Large intestine (tissue), 3 donors: ENCODE measurements at regions not wholly inside any gene's neighbourhood (a gene's known extent, or its start where the extent isn't known, plus 50 kb on each side); places are given as distances from the start of the nearest gene placed in this dataset.
A peak's percentile ranks its signal among the peaks of the same experiment; 100 is the strongest.
"Not testable (repeated sequence)": the region's sequence is repeated elsewhere in the genome, so short reads cannot be mapped to it uniquely, and the experiment has no call there.

ENCODE experiments used
- DNase-seq, 2 donors: peaks; one replicate each; pipeline versions ENCODE4 v3.0.0 to v3.0.0-alpha.2; 2013
- H3K27ac ChIP-seq: one replicate; pipeline ENCODE4 v1.5.1; 2013; ENCODE audit warnings: low read length
- H3K27me3 ChIP-seq: 2 replicates; pipeline ENCODE4 v1.6.1; 2013; ENCODE audit warnings: low read length; ENCODE audit not compliant: control insufficient read depth, insufficient read depth
- H3K36me3 ChIP-seq: 2 replicates; pipeline ENCODE4 v1.6.1; 2013; ENCODE audit warnings: low read length; ENCODE audit not compliant: control insufficient read depth, insufficient read depth
- H3K4me1 ChIP-seq: one replicate; pipeline ENCODE4 v1.6.1; 2013; ENCODE audit warnings: low read length; ENCODE audit not compliant: control insufficient read depth, insufficient read depth
- H3K4me3 ChIP-seq: one replicate; pipeline ENCODE4 v1.5.1; 2013; ENCODE audit warnings: low read length
- H3K9me3 ChIP-seq: one replicate; pipeline ENCODE4 v1.6.1; 2013; ENCODE audit warnings: mild to moderate bottlenecking, low read depth, low read length, moderate library complexity; ENCODE audit not compliant: control insufficient read depth
- WGBS: methylation state at CpG from one replicate; pipeline ENCODE4 v1.1.5; 2013; ENCODE audit warnings: low lambda C conversion rate; ENCODE audit not compliant: insufficient coverage; 5-methylcytosine and 5-hydroxymethylcytosine counted together

DNA sequence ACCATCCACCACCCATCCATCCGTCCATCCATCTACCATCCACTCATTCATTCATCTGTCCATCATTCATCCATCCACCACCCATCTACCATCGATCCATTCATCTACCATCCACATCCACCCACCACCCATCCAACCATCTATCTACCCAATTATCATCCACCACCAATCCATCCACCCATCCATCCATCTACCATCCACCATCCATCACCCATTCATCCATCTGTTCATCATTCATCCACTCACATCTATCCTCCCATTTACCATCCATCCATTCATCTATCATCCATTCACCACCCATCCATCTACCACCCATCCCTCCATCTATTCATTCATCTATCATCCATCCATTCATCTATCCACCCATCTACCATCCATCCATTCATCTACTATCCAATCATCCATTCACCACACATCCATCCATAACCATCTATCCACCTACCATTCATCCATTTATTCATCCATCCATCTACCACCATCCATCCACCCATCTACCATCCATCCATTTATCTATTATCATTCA, 188.8 kb downstream of the JCAD start:
- H3K36me3 ChIP-seq = no peaks in the 10 kb centered on the region
- no peak for DNase-seq
- H3K27me3 ChIP-seq = no peaks in the 10 kb centered on the region
- no peak overlapping the region for H3K27ac ChIP-seq
- H3K4me1 ChIP-seq = peaks cover 9% of the 10 kb centered on the region
- peaks cover 6% of the 10 kb centered on the region for H3K9me3 ChIP-seq
- WGBS = 100% methylated on average over 2 of the region's 2 CpGs
- H3K4me3 ChIP-seq = no peak overlapping the region

DNA sequence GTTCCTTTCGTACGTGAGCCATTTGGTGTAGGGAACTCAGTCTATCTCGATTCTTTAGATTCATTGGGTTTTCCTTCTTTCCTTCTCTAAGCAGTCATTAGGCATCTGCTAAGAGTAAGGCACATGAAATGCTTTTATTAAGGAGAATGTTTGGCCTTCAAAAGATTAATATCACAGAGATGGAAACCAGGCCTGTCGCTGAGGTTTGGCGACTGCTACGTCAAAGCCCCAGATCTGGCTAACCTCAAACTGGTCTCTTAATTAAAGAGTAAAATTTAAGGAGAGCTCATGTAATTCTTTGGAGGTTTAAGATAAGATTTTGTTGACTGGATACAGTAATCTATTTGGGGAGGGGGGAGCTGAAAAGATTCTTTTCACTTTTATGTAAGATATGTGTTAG, 189.8 kb downstream of the JCAD start:
- H3K36me3 ChIP-seq = no peaks in the 10 kb centered on the region
- 40% methylated on average over 1 of the region's 6 CpGs for WGBS
- H3K9me3 ChIP-seq = peaks cover 6% of the 10 kb centered on the region
- DNase-seq = no peak
- no peak overlapping the region for H3K27ac ChIP-seq
- peaks cover 14% of the 10 kb centered on the region for H3K4me1 ChIP-seq
- no peaks in the 10 kb centered on the region for H3K27me3 ChIP-seq
- no peak overlapping the region for H3K4me3 ChIP-seq

DNA sequence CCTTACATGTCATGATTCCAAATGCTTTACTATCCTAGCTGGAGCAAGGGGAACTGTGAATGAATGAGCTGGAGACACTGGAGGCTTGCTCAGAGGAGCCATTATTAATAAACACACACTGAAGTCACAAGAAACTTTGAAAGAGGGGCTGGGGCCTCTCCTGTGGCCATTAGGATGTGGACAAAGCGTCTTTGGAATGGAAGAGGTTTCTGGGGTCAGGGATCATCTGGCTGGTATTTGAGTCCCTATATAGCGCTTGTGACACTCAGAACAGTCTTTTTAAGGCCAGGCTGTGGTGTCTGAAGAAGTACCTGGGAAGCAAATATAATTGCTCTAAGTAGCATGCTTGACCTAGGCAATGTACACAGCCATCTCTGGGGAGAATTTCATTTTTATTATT, 193.0 kb downstream of the JCAD start:
- Histone ChIP-seq H3K27ac (no peak overlapping the region), H3K36me3 (no peaks in the 10 kb centered on the region), H3K4me3 (no peak overlapping the region), H3K4me1 (peaks cover 14% of the 10 kb centered on the region), H3K9me3 (peaks cover 6% of the 10 kb centered on the region), H3K27me3 (no peaks in the 10 kb centered on the region)
- WGBS = no CpG with 5 or more reads among the region's 2 CpGs
- DNase-seq = no peak

DNA sequence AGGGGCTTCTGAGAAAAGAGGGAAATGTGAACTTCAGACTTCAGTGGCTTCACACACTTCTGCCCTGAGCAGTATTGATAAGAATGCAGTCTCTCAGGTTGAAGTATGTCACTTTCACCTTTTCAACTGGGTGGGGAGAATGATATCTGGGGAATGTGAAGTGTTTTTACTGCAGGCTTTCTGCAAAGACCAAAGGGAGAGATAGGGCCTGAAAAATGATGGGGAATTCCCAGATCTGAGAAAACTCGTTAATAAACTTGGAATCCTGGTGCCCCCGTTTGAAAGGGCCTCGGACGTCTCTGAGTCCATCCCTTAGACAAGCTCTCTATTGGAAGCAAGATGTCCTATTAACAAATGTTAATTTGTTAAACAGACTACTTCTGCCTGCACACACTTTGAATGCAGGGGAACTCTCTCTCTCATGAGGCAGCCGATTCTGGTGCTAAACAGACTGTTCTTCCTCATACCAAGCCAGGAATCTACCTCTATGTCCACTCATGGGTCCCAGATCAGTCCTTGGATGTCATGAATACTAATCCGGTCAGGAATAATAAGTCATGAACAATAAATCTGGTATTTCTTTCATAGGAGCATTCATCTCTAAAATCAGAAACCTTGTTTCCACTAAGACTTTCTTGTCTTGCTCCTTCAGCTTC, 193.6 kb downstream of the JCAD start:
- H3K4me1 ChIP-seq = peaks cover 14% of the 10 kb centered on the region
- peaks cover 6% of the 10 kb centered on the region for H3K9me3 ChIP-seq
- H3K27me3 ChIP-seq = no peaks in the 10 kb centered on the region
- H3K27ac ChIP-seq = no peak overlapping the region
- DNase-seq = peak; percentile 74 to 86
- no peak overlapping the region for H3K4me3 ChIP-seq
- no peaks in the 10 kb centered on the region for H3K36me3 ChIP-seq
- WGBS = 50% methylated on average over 1 of the region's 6 CpGs

DNA sequence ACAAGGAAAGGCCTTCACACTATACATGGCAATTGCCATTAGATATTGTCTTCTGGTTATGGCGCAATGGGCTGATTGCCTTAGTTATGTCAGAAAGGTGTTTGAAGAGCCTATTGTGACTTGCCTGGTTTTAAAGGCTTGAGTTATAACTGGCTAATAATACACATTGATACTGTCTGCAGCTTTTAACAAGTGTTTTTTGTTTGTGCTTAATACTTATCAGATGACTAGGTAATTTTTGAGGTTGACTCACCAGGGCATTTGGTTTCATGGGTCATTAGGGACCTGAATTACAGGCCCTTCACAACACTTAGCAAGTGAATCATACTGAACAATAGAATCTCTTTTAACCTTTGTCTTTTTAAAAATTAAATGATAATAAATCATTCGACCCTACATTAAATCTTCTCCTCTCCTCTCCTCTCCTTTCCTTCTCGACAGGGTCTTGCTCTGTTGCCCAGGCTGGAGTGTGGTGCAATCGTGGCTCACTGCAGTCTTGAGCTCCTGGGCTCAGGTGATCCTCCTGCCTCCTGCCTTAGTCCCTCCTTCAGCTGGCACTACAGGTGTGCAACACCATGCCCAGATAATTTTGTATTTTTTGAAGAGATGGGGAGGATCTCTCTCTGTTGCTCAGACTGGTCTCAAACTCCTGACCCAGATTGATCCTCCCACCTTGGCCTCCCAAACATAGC, 196.3 kb downstream of the JCAD start:
- Histone ChIP-seq H3K27me3 (no peaks in the 10 kb centered on the region), H3K27ac (no peak overlapping the region), H3K36me3 (no peaks in the 10 kb centered on the region), H3K4me1 (peaks cover 14% of the 10 kb centered on the region), H3K4me3 (no peak overlapping the region), H3K9me3 (no peaks in the 10 kb centered on the region)
- DNase-seq = peak in 1 of 2 donors; percentile 27
- WGBS = 29% methylated on average over 1 of the region's 4 CpGs

DNA sequence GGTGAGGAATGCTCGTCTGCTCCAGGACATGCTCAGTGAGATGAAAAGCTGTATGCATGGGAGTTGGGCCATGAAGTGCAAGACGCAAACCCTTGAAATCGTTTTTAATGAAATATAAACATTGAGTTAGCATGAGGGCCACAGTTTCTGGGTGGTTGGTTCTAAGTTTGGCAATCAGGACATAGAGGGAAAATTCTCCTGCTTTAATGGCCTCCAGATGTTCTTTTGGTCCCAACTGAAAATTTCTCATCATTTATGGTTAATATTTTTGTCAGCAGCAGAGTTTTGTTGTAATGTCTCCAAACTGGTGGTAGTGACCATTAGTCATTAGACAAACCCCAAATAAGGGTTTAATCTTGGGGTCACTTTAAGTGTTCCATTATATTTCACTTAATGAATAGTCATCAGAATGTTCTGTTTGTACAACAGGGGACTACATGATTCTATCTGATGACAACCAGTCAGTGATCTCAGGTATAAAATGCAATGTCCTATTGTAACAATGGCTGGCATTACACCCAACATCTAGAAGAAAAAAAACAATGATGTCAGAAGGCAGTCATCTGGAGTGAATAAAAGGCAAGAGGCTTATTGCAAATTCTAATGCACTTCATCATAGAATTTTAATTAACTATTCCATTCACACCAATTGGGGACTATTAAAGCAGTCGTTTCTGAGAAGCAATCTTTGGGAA, 197.4 kb downstream of the JCAD start:
- Histone ChIP-seq H3K4me3 (no peak overlapping the region), H3K27me3 (no peaks in the 10 kb centered on the region), H3K36me3 (no peaks in the 10 kb centered on the region), H3K9me3 (no peaks in the 10 kb centered on the region), H3K27ac (no peak overlapping the region), H3K4me1 (peaks cover 14% of the 10 kb centered on the region)
- no peak for DNase-seq
- 100% methylated on average over 1 of the region's 4 CpGs for whole genome bisulfite sequencing

DNA sequence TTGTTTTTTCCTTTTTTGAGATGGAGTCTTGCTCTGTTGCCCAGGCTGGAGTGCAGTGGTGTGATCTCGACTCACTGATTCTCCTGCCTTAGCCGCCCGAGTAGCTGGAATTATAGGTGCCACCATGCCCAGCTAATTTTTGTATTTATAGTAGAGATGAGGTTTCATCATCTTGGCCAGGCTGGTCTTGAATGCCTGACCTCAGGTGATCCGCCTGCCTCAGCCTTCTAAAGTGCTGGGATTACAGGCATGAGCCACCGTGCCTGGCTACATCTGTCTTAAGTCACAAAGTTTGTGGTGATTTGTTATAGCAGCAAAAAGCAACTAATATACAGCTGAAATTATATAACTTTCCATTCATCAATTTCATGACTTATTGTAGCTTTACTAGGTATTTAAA, 198.2 kb downstream of the JCAD start:
- not testable (repeated sequence) for H3K36me3 ChIP-seq, H3K27ac ChIP-seq, H3K27me3 ChIP-seq, H3K4me3 ChIP-seq, H3K9me3 ChIP-seq, DNase-seq
- WGBS = 100% methylated on average over 1 of the region's 5 CpGs
- H3K4me1 ChIP-seq = peaks cover 11% of the 10 kb centered on the region

DNA sequence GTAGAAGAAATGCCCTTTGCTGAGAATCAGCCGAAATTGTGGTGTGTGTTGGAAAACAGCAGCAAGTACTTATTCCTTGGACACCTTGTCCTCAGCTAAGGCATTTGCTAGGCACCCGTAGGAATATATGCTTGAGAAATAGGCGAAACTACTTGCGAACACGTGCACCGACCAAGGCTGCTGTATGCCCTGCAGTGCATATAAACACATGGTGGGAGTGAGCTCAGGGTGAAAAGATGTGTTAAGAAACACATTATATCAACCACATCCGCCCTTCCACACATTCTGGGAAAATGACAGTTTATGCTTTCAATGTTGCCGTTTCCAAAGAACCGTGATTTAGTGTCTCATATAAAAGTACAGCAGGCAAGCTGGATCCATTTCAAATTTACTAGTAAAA, 199.2 kb downstream of the JCAD start:
- no peak for DNase-seq
- Histone ChIP-seq H3K27ac (no peak overlapping the region), H3K4me1 (peaks cover 2% of the 10 kb centered on the region), H3K9me3 (no peaks in the 10 kb centered on the region), H3K36me3 (no peaks in the 10 kb centered on the region), H3K27me3 (no peaks in the 10 kb centered on the region), H3K4me3 (no peak overlapping the region)
- WGBS = 87% methylated on average over 3 of the region's 9 CpGs

DNA sequence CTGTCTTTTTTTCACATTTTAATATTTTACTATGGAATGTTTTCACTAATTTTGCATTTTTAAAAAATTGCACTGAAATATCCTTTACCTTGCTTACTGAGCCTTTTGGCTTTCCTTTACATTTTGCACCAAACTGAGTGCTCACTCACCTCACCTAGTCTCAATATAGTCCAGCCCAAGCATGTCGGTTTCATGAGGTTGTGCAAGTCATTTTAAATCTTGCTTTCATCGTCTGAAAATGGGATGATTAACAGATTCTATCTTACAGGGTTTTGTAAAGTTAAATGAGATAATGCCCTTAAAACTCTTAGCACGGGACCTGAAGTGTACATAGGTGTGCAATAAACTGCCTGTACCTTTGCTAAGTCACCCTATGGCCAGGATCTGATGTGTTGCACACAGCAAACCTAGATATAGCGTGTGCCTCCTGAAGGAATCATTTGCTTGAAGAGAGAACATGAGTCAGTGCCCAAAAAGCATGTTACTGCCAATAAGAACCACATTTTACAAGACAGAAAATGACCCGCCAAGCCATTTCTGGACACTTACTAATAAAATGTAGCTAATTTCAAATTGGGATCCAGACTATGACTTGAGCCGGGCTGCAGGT, 199.8 kb downstream of the JCAD start:
- no peaks in the 10 kb centered on the region for H3K27me3 ChIP-seq
- H3K4me3 ChIP-seq = no peak overlapping the region
- H3K9me3 ChIP-seq = no peaks in the 10 kb centered on the region
- DNase-seq = no peak
- H3K4me1 ChIP-seq = no peaks in the 10 kb centered on the region
- no CpG with 5 or more reads among the region's 6 CpGs for WGBS
- no peaks in the 10 kb centered on the region for H3K36me3 ChIP-seq
- no peak overlapping the region for H3K27ac ChIP-seq

DNA sequence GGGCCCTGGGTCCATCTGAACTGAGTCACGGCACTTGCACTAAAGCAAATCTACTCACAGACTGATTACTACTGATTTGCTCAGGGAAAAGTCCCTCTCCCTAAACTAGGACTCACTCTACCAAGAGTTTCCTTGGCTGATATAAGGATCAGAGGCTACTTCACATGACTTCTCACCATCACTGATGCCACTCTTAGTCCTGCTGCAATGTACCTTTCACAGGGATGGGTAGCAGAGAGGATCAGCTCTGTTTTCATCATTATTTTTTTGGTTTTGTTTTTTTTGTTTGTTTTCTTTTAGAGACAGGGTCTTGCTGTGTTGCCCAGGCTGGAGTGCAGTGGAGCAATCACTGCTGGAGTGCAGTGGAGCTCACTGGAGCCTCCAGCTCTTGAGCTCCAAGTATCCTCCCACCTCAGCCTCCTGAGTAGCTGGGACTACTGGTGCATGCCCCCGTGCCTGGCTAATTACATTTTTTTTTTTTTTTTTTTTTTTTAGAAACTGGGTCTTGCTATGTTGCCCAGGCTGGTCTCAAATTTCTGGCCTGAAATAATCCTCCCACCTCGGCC, 200.6 kb downstream of the JCAD start:
- H3K36me3 ChIP-seq = no peaks in the 10 kb centered on the region
- DNase-seq = no peak
- no peak overlapping the region for H3K4me3 ChIP-seq
- H3K27me3 ChIP-seq = no peaks in the 10 kb centered on the region
- H3K4me1 ChIP-seq = no peaks in the 10 kb centered on the region
- no CpG with 5 or more reads among the region's 3 CpGs for WGBS
- no peak overlapping the region for H3K27ac ChIP-seq
- H3K9me3 ChIP-seq = no peaks in the 10 kb centered on the region
